ENCODE measurements at regions not wholly inside any gene's neighbourhood (a gene's known extent, or its start where the extent isn't known, plus 50 kb on each side); places are given as distances from the start of the nearest gene placed in this dataset.
"Not testable (repeated sequence)": the region's sequence is repeated elsewhere in the genome, so short reads cannot be mapped to it uniquely, and the experiment has no call there.

DNA sequence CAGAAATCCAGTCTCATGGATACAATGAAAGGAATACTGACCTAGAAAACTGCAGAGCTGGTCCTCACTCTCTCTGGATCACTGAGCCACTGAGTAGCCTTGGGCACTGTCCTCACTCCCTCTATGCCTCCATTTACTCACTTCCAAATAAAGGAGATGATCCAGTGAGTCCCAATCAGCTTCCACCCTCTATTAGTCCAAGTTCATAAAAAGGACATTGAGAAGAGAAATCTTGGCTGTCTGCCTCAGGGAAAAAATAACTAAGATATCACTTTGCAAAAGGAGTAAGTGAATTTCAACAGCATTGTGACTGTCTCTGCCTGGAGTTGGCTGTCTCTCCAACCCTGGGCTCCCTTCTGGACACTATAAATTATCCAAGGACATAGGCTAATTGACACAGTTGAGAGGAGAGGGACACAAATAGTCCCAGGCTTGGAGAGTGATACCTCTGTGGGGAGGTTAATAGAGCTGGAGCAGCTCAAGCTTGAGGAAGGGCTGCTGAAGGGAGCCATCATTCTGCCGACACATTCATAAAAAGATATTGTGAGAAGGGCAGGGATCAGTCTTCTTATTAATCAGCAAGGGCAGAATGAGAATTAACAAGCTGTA lies 572.3 kb downstream of the RAB28 start:
- H3K9me3 ChIP-seq, result peaks cover 0 to 28% (median 0%) of the 10 kb centered on the region in 11 donors
- ATAC-seq (peak in 7 of 8 donors; percentile 11 to 93 (median 69)), DNase-seq (peak in 1 of 2 donors; percentile 8)
- H3K27ac ChIP-seq, result no peak overlapping the region
- H3K4me1 ChIP-seq, result peaks cover 0 to 9% (median 0%) of the 10 kb centered on the region in 9 donors
- no peaks in the 10 kb centered on the region for H3K27me3 ChIP-seq
- intact Hi-C loops (cut with DNase I), result no loop called here
- TF ChIP-seq, protein P1, sequence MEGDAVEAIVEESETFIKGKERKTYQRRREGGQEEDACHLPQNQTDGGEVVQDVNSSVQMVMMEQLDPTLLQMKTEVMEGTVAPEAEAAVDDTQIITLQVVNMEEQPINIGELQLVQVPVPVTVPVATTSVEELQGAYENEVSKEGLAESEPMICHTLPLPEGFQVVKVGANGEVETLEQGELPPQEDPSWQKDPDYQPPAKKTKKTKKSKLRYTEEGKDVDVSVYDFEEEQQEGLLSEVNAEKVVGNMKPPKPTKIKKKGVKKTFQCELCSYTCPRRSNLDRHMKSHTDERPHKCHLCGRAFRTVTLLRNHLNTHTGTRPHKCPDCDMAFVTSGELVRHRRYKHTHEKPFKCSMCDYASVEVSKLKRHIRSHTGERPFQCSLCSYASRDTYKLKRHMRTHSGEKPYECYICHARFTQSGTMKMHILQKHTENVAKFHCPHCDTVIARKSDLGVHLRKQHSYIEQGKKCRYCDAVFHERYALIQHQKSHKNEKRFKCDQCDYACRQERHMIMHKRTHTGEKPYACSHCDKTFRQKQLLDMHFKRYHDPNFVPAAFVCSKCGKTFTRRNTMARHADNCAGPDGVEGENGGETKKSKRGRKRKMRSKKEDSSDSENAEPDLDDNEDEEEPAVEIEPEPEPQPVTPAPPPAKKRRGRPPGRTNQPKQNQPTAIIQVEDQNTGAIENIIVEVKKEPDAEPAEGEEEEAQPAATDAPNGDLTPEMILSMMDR (IDR thresholded peaks at IDR 0.05), result no peak
- H3K36me3 ChIP-seq, result no peaks in the 10 kb centered on the region
- 19 to 38% methylated on average over 1 of the region's 1 CpG for WGBS, 2 donors
- no peak overlapping the region for H3K4me3 ChIP-seq

DNA sequence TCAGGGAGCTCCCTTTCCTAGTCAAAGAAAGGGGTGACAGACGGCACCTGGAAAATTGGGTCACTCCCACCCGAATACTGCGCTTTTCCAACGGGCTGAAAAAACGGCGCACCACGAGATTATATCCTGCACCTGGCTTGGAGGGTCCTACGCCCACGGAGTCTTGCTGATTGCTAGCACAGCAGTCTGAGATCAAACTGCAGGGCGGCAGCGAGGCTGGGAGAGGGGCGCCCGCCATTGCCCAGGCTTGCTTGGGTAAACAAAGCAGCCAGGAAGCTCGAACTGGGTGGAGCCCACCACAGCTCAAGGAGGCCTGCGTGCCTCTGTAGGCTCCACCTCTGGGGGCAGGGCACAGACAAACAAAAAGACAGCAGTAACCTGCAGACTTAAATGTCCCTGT lies 580.5 kb downstream of the RAB28 start:
- DNase-seq; intact Hi-C loops (cut with DNase I): not testable (repeated sequence)

DNA sequence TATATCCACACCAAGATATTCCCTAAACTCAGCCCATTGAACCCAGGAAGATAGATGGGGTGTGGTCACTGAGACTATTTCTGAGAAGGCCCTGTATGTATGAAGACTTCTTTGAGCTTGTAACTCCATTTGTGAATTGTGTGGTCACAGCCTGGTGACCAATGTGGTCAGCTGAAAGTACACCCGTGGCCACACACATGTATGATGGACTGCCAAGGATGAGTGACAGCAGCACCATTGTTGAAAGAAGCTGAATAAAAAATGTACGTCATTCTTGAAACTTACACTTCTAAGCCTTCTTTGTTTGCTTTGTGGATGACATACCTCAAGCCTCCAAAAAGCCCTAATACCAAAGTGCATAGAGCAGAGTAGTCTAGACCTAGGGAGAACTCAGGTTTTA lies 581.4 kb downstream of the RAB28 start:
- TF ChIP-seq, protein P1 (IDR thresholded peaks at IDR 0.05), result no peak
- Histone ChIP-seq H3K4me3 (no peak overlapping the region), H3K4me1 (no peaks in the 10 kb centered on the region), H3K36me3 (no peaks in the 10 kb centered on the region), H3K27ac (no peak overlapping the region), H3K27me3 (no peaks in the 10 kb centered on the region), H3K9me3 (no peaks in the 10 kb centered on the region)
- ATAC-seq (no peak), DNase-seq (no peak)
- intact Hi-C loops (cut with DNase I), result no loop called here
- 86 to 93% methylated on average over 2 of the region's 2 CpGs for WGBS, 2 donors

More for the DNA sequence above, 580.5 kb downstream of the RAB28 start:
- H3K4me1 ChIP-seq, H3K27me3 ChIP-seq, H3K36me3 ChIP-seq, H3K9me3 ChIP-seq, H3K27ac ChIP-seq, ATAC-seq, H3K4me3 ChIP-seq: not testable (repeated sequence)
- 80 to 84% methylated on average over 15 of the region's 15 CpGs for WGBS, 2 donors

DNA sequence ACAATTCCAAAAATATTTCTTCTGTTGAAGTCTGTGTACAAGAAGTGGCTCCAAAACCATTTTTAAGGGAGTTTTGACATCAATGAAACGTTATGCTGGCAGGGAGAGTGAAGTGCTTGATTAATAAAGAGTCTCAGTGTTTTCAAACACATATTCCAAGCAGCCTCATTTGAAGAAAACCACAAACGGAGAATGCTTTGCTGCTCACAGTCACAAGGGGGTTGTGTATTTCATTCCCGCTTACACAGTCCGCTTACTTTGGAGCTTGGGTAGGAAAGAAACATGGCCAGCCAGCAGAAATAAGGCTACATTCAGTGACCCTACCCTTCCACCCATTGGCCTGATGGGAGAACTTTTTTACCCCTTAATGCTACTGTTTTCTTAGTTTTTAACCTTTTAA lies 586.2 kb downstream of the RAB28 start:
- H3K27ac ChIP-seq, result no peak overlapping the region
- no peaks in the 10 kb centered on the region for H3K36me3 ChIP-seq
- no peaks in the 10 kb centered on the region for H3K27me3 ChIP-seq
- no peak overlapping the region for H3K4me3 ChIP-seq
- ATAC-seq (no peak), DNase-seq (no peak)
- H3K4me1 ChIP-seq, result no peaks in the 10 kb centered on the region
- TF ChIP-seq, protein P1 (IDR thresholded peaks at IDR 0.05), result no peak
- intact Hi-C loops (cut with DNase I), result no loop called here
- H3K9me3 ChIP-seq, result no peaks in the 10 kb centered on the region
- 83% methylated on average over 4 of the region's 4 CpGs for WGBS, 2 donors

DNA sequence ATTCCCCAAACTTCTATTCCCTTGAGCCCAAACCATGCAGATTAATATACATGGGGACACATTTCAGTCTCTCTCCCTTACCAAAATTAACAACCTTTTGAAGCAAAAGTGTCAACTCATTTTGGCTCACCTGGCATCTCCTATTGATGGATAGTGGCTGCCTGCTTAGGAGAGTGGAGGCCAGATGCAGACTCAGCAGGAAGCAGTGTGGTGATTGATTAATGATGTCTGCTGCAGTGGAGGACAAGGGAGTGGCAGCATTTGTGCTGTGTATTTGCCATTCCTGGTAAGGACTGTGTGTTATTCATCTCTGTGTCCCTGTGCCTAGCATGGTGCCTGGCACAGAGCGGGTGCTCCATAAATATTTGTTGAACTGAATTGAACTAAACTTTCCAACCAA lies 590.1 kb downstream of the RAB28 start:
- Histone ChIP-seq H3K27me3 (no peaks in the 10 kb centered on the region), H3K4me1 (no peaks in the 10 kb centered on the region), H3K27ac (no peak overlapping the region), H3K4me3 (no peak overlapping the region), H3K36me3 (no peaks in the 10 kb centered on the region), H3K9me3 (no peaks in the 10 kb centered on the region)
- intact Hi-C loops (cut with DNase I), result no loop called here
- TF ChIP-seq, protein P1 (IDR thresholded peaks at IDR 0.05), result no peak
- ATAC-seq (no peak), DNase-seq (no peak)
- WGBS, 2 donors, result 47 to 92% methylated on average over 1 of the region's 1 CpG
